SH-SY5Y (cell line): ENCODE measurements at regions not wholly inside any gene's neighbourhood (a gene's known extent, or its start where the extent isn't known, plus 50 kb on each side); places are given as distances from the start of the nearest gene placed in this dataset.

Source experiments
- GATA2 ChIP-seq: IDR thresholded peaks from 2 replicates; pipeline ENCODE4 v1.6.1; 2011; ENCODE audit warnings: mild to moderate bottlenecking, low read depth, low read length
- GATA3 ChIP-seq: IDR thresholded peaks from 2 replicates; pipeline ENCODE4 v1.6.1; 2011; ENCODE audit warnings: low read depth, mild to moderate bottlenecking, low read length, moderate library complexity

GRCh38 chr2:234687718-234688475 lies 191.0 kb upstream of the ARL4C start:
- TF ChIP-seq GATA3 (no peak), GATA2 (no peak)
